ENCODE measurements at regions not wholly inside any gene's neighbourhood (a gene's known extent, or its start where the extent isn't known, plus 50 kb on each side); places are given as distances from the start of the nearest gene placed in this dataset.

GRCh38 chr4:63799166-63799565 is 610.1 kb downstream of the TECRL start:
- Histone ChIP-seq H3K27ac (no peak overlapping the region), H3K4me3 (no peak overlapping the region), H3K9me3 (no peaks in the 10 kb centered on the region), H3K4me1 (replicated peaks) (no peaks in the 10 kb centered on the region), H3K27me3 (replicated peaks; ENCODE audit: insufficient read depth) (no peaks in the 10 kb centered on the region), H3K36me3 (no peaks in the 10 kb centered on the region)
- no peak for DNase-seq (ENCODE audit: low spot score)
- intact Hi-C loops (cut with DNase I) = no loop called here
- WGBS = 88% methylated on average over 2 of the region's 2 CpGs
- TF ChIP-seq POLR2AphosphoS5 (IDR thresholded peaks at IDR 0.05) (no peak), POLR2A (IDR thresholded peaks at IDR 0.05) (no peak)
- TF ChIP-seq, protein P1, sequence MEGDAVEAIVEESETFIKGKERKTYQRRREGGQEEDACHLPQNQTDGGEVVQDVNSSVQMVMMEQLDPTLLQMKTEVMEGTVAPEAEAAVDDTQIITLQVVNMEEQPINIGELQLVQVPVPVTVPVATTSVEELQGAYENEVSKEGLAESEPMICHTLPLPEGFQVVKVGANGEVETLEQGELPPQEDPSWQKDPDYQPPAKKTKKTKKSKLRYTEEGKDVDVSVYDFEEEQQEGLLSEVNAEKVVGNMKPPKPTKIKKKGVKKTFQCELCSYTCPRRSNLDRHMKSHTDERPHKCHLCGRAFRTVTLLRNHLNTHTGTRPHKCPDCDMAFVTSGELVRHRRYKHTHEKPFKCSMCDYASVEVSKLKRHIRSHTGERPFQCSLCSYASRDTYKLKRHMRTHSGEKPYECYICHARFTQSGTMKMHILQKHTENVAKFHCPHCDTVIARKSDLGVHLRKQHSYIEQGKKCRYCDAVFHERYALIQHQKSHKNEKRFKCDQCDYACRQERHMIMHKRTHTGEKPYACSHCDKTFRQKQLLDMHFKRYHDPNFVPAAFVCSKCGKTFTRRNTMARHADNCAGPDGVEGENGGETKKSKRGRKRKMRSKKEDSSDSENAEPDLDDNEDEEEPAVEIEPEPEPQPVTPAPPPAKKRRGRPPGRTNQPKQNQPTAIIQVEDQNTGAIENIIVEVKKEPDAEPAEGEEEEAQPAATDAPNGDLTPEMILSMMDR (IDR thresholded peaks at IDR 0.05) = no peak

GRCh38 chr4:63795301-63795700 is 613.9 kb downstream of the TECRL start:
- Histone ChIP-seq H3K9me3 (no peaks in the 10 kb centered on the region), H3K4me1 (replicated peaks) (no peaks in the 10 kb centered on the region), H3K4me3 (no peak overlapping the region), H3K27ac (no peak overlapping the region), H3K27me3 (replicated peaks; ENCODE audit: insufficient read depth) (no peaks in the 10 kb centered on the region), H3K36me3 (no peaks in the 10 kb centered on the region)
- TF ChIP-seq, protein P1 (IDR thresholded peaks at IDR 0.05) = no peak
- TF ChIP-seq POLR2A (IDR thresholded peaks at IDR 0.05) = no peak
- TF ChIP-seq POLR2AphosphoS5 (IDR thresholded peaks at IDR 0.05) = no peak
- 36% methylated on average over 2 of the region's 2 CpGs for WGBS
- DNase-seq (ENCODE audit: low spot score) = no peak
- intact Hi-C loops (cut with DNase I) = no loop called here

GRCh38 chr4:63790377-63790776 is 618.9 kb downstream of the TECRL start:
- 80% methylated on average over 5 of the region's 5 CpGs for WGBS
- Histone ChIP-seq H3K36me3 (no peaks in the 10 kb centered on the region), H3K9me3 (no peaks in the 10 kb centered on the region), H3K27me3 (replicated peaks; ENCODE audit: insufficient read depth) (no peaks in the 10 kb centered on the region), H3K4me1 (replicated peaks) (no peaks in the 10 kb centered on the region), H3K27ac (no peak overlapping the region), H3K4me3 (no peak overlapping the region)
- intact Hi-C loops (cut with DNase I) = no loop called here
- no peak for DNase-seq (ENCODE audit: low spot score)
- TF ChIP-seq POLR2A (IDR thresholded peaks at IDR 0.05) (no peak), POLR2AphosphoS5 (IDR thresholded peaks at IDR 0.05) (no peak)
- TF ChIP-seq, protein P1 (IDR thresholded peaks at IDR 0.05) = no peak

DNA sequence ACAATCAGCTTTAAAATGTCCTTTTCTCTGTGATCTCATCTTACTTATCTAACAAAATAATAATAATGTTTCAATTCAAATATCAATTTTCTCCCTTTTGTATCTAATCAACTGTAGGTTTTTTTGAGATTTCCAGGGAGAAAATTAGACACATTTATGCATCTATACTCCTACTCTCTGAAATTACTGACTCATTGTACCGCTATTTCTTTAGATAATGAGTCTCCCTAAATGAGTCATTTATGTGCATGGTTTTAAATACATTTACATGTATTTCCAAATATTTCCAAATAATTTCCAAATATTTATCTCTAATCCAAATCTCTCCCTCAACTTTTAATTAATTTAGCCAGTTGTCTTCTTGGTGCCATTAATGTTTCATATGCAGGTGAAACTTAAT is 621.0 kb downstream of the TECRL start:
- H3K4me3 ChIP-seq = no peak overlapping the region
- DNase-seq (ENCODE audit: low spot score) = no peak
- no peaks in the 10 kb centered on the region for H3K36me3 ChIP-seq
- H3K27me3 ChIP-seq (replicated peaks; ENCODE audit: insufficient read depth) = no peaks in the 10 kb centered on the region
- TF ChIP-seq POLR2A (IDR thresholded peaks at IDR 0.05) (no peak), POLR2AphosphoS5 (IDR thresholded peaks at IDR 0.05) (no peak)
- TF ChIP-seq, protein P1 (IDR thresholded peaks at IDR 0.05) = no peak
- intact Hi-C loops (cut with DNase I) = no loop called here
- 90% methylated on average over 1 of the region's 1 CpG for WGBS
- H3K9me3 ChIP-seq = no peaks in the 10 kb centered on the region
- no peak overlapping the region for H3K27ac ChIP-seq
- no peaks in the 10 kb centered on the region for H3K4me1 ChIP-seq (replicated peaks)

GRCh38 chr4:63787326-63787725 is 621.9 kb downstream of the TECRL start:
- DNase-seq (ENCODE audit: low spot score) = no peak
- Histone ChIP-seq H3K36me3 (no peaks in the 10 kb centered on the region), H3K4me3 (no peak overlapping the region), H3K27ac (no peak overlapping the region), H3K9me3 (no peaks in the 10 kb centered on the region), H3K27me3 (replicated peaks; ENCODE audit: insufficient read depth) (no peaks in the 10 kb centered on the region), H3K4me1 (replicated peaks) (no peaks in the 10 kb centered on the region)
- TF ChIP-seq POLR2A (IDR thresholded peaks at IDR 0.05) = no peak
- no peak for TF ChIP-seq POLR2AphosphoS5 (IDR thresholded peaks at IDR 0.05)
- TF ChIP-seq, protein P1 (IDR thresholded peaks at IDR 0.05) = no peak
- intact Hi-C loops (cut with DNase I) = no loop called here
- 100% methylated on average over 1 of the region's 1 CpG for WGBS

Measured in prostate gland (tissue), 2 donors.